ENCODE measurements at regions not wholly inside any gene's neighbourhood (a gene's known extent, or its start where the extent isn't known, plus 50 kb on each side); places are given as distances from the start of the nearest gene placed in this dataset.

- WGBS, 4 donors, result 70 to 83% (median 78%) methylated on average over 6 of the region's 6 CpGs
- Histone ChIP-seq H3K4me1 (replicated peaks in 1 of 2) (no peaks in the 10 kb centered on the region), H3K4me3 (no peak overlapping the region), H3K27ac (no peak overlapping the region), H3K9me3 (replicated peaks in 1 of 3) (no peaks in the 10 kb centered on the region), H3K27me3 (no peaks in the 10 kb centered on the region), H3K36me3 (replicated peaks in 1 of 2) (no peaks in the 10 kb centered on the region)
- TF ChIP-seq POLR2A (IDR thresholded peaks at IDR 0.05), result no peak
- no peak for TF ChIP-seq CTCF (IDR thresholded peaks at IDR 0.05)
- no peak for DNase-seq
- intact Hi-C loops (cut with DNase I), result no loop called here
Observed at GRCh38 chr15:37517191-37517895, 417.0 kb upstream of the MEIS2 start.

GRCh38 chr15:37518436-37518835, 416.0 kb upstream of the TMCO5A start:
- no peaks in the 10 kb centered on the region for H3K9me3 ChIP-seq (replicated peaks in 1 of 3)
- no peak overlapping the region for H3K4me3 ChIP-seq
- intact Hi-C loops (cut with DNase I), result no loop called here
- TF ChIP-seq CTCF (IDR thresholded peaks at IDR 0.05) (no peak), POLR2A (IDR thresholded peaks at IDR 0.05) (no peak)
- no peaks in the 10 kb centered on the region for H3K27me3 ChIP-seq
- no peaks in the 10 kb centered on the region for H3K4me1 ChIP-seq (replicated peaks in 1 of 2)
- H3K36me3 ChIP-seq (replicated peaks in 1 of 2), result no peaks in the 10 kb centered on the region
- DNase-seq, result no peak
- 89 to 100% (median 95%) methylated on average over 1 of the region's 1 CpG for WGBS, 4 donors
- H3K27ac ChIP-seq, result no peak overlapping the region

- TF ChIP-seq CTCF (IDR thresholded peaks at IDR 0.05) (no peak), POLR2A (IDR thresholded peaks at IDR 0.05) (no peak)
- WGBS, 4 donors, result 78 to 91% (median 82%) methylated on average over 2 of the region's 2 CpGs
- Histone ChIP-seq H3K27ac (no peak overlapping the region), H3K36me3 (replicated peaks in 1 of 2) (no peaks in the 10 kb centered on the region), H3K27me3 (no peaks in the 10 kb centered on the region), H3K9me3 (replicated peaks in 1 of 3) (no peaks in the 10 kb centered on the region), H3K4me1 (replicated peaks in 1 of 2) (no peaks in the 10 kb centered on the region), H3K4me3 (no peak overlapping the region)
- no peak for DNase-seq
- intact Hi-C loops (cut with DNase I), result no loop called here
Observed at GRCh38 chr15:37520026-37520425, 414.4 kb upstream of the TMCO5A start.

- WGBS, 4 donors, result 39 to 50% (median 44%) methylated on average over 1 of the region's 1 CpG
- no peak for DNase-seq
- H3K9me3 ChIP-seq (replicated peaks in 1 of 3), result no peaks in the 10 kb centered on the region
- intact Hi-C loops (cut with DNase I), result no loop called here
- no peaks in the 10 kb centered on the region for H3K27me3 ChIP-seq
- TF ChIP-seq CTCF (IDR thresholded peaks at IDR 0.05) (no peak), POLR2A (IDR thresholded peaks at IDR 0.05) (no peak)
- no peak overlapping the region for H3K4me3 ChIP-seq
- H3K4me1 ChIP-seq (replicated peaks in 1 of 2), result no peaks in the 10 kb centered on the region
- no peaks in the 10 kb centered on the region for H3K36me3 ChIP-seq (replicated peaks in 1 of 2)
- no peak overlapping the region for H3K27ac ChIP-seq
Observed at GRCh38 chr15:37520882-37521281, 413.6 kb upstream of the TMCO5A start.
